ENCODE measurements at regions not wholly inside any gene's neighbourhood (a gene's known extent, or its start where the extent isn't known, plus 50 kb on each side); places are given as distances from the start of the nearest gene placed in this dataset.

DNA sequence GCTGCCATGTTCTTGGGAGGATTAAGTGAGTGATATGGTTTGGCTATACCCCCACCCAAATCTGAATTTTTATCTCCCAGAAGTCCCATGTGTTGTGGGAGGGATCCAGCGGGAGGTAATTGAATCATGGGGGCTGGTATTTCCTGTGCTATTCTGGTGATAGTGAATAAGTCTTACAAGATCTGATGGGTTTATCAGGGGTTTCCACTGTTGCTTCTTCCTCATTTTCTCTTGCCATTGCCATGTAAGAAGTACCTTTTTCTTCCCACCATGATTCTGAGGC lies 291.4 kb downstream of the KCNS3 start:
- TF ChIP-seq CTCF (conservative IDR thresholded peaks at IDR 0.05; ENCODE audit: low read depth in 2 of 2) (no peak), REST (IDR thresholded peaks at IDR 0.05; ENCODE audit: unreplicated experiment) (no peak)
